Nephron (organoid): ENCODE measurements at regions not wholly inside any gene's neighbourhood (a gene's known extent, or its start where the extent isn't known, plus 50 kb on each side); places are given as distances from the start of the nearest gene placed in this dataset.

ENCODE experiments used
- H3K27ac Mint-ChIP-seq, 3 experiments: 2 replicates each; pipeline ENCODE4 v1.8.0; 2020; ENCODE audit warnings: mixed read lengths in 3 of 3, mild to moderate bottlenecking in 2 of 3, moderate library complexity in 1 of 3
- H3K27me3 Mint-ChIP-seq: 2 replicates; pipeline ENCODE4 v1.8.0; 2021; ENCODE audit warnings: low read depth, mild to moderate bottlenecking, moderate library complexity, mixed read lengths
- H3K36me3 Mint-ChIP-seq: 2 replicates; pipeline ENCODE4 v1.8.0; 2020; ENCODE audit warnings: low read depth, mixed read lengths
- H3K4me1 Mint-ChIP-seq: 2 replicates; pipeline ENCODE4 v1.8.0; 2020; ENCODE audit warnings: mixed read lengths
- H3K4me3 Mint-ChIP-seq, 3 experiments: 2 replicates each; pipeline ENCODE4 v1.8.0; 2020; ENCODE audit warnings: mild to moderate bottlenecking in 3 of 3, mixed read lengths in 3 of 3, moderate library complexity in 2 of 3
- H3K9me3 Mint-ChIP-seq: 2 replicates; pipeline ENCODE4 v1.8.0; 2020; ENCODE audit warnings: mixed read lengths
- CTCF ChIP-seq, 3 experiments: fragments of 200-600 bp; sonication (generic); IDR thresholded peaks; one replicate each; pipeline ENCODE4 v1.5.0; 2021; ENCODE audit warnings: antibody characterized with exemption in 3 of 3; ENCODE audit not compliant: unreplicated experiment in 3 of 3

GRCh38 chr9:115313545-115313944 lies 195.6 kb upstream of the TNC start:
- Mint-ChIP-seq H3K4me3 (no peak overlapping the region), H3K27me3 (no peaks in the 10 kb centered on the region), H3K36me3 (peaks cover 4% of the 10 kb centered on the region), H3K4me1 (no peaks in the 10 kb centered on the region), H3K27ac (no peak overlapping the region), H3K9me3 (peaks cover 34% of the 10 kb centered on the region)
- TF ChIP-seq CTCF (IDR thresholded peaks at IDR 0.05; ENCODE audit: unreplicated experiment in 3 of 3) = no peak

GRCh38 chr9:115326461-115326860 lies 208.5 kb upstream of the TNC start:
- Mint-ChIP-seq H3K27ac (peak overlapping the region; percentile 11 to 76 (median 35)), H3K36me3 (no peaks in the 10 kb centered on the region), H3K4me1 (peaks cover 13% of the 10 kb centered on the region), H3K9me3 (peaks cover 3% of the 10 kb centered on the region), H3K4me3 (no peak overlapping the region), H3K27me3 (no peaks in the 10 kb centered on the region)
- no peak for TF ChIP-seq CTCF (IDR thresholded peaks at IDR 0.05; ENCODE audit: unreplicated experiment in 3 of 3)

DNA sequence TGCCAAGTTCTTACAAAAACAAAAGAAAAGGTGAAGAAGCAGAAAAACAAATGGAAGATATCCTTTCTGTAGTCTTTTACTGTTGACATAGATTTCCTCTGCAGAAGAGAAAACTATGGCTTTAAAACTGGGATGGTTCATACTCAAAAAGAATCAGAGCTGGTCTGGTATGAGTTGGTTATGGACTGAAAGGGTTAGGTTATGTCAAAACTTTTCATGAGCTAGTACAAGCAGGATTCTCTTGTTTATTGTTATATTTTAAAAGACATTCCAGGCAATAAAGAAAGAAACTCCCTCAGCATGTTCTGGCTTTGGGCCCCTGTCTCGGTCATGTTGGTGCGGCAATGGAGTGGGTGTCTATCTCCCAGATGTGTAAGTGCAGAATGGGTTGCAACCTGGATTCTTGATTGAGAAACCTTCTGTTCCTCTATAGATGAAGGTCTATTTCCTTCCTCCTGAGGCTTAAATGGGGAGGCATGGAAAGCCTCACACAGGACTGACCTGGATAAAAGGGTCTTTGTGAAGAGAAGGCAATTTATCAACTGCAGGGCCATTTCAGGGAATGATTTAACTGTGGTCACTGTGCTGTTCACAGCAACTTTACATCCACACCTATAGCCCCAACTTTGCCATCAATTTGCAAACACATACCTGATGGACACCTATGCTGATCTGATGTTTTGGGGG lies 209.6 kb upstream of the TNC start:
- Mint-ChIP-seq H3K4me1 (peaks cover 13% of the 10 kb centered on the region), H3K4me3 (no peak overlapping the region), H3K36me3 (no peaks in the 10 kb centered on the region), H3K9me3 (peaks cover 3% of the 10 kb centered on the region), H3K27me3 (no peaks in the 10 kb centered on the region), H3K27ac (peak overlapping the region; percentile 8 to 84 (median 73))
- TF ChIP-seq CTCF (IDR thresholded peaks at IDR 0.05; ENCODE audit: unreplicated experiment in 3 of 3) = no peak

GRCh38 chr9:115328228-115328627 lies 210.3 kb upstream of the TNC start:
- H3K9me3 Mint-ChIP-seq = peaks cover 3% of the 10 kb centered on the region
- no peaks in the 10 kb centered on the region for H3K27me3 Mint-ChIP-seq
- no peaks in the 10 kb centered on the region for H3K36me3 Mint-ChIP-seq
- TF ChIP-seq CTCF (IDR thresholded peaks at IDR 0.05; ENCODE audit: unreplicated experiment in 3 of 3) = no peak
- peak overlapping the region; percentile 8 to 84 (median 73) for H3K27ac Mint-ChIP-seq
- peaks cover 13% of the 10 kb centered on the region for H3K4me1 Mint-ChIP-seq
- H3K4me3 Mint-ChIP-seq = no peak overlapping the region

DNA sequence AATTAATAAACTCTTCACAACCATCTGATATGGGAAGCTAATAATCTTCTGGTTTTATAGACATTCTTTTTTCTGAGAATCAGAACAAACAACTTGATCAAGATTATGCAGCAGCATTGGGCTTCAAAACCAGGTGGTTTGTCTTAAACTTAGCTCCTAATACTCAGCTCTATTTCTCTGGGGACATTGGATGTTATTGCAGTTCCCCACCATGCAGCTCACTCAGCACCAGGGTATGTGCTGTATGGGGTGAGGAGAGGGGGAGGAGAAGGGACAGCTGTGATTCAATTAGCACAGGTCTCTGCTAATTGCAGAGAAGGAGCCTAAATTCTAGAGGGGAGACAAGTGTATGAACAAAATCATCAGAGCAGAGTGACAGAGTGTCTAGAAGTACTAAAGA lies 210.7 kb upstream of the TNC start:
- Mint-ChIP-seq H3K27ac (peak overlapping the region; percentile 8 to 68 (median 39)), H3K4me1 (peaks cover 13% of the 10 kb centered on the region), H3K27me3 (no peaks in the 10 kb centered on the region), H3K4me3 (no peak overlapping the region), H3K36me3 (no peaks in the 10 kb centered on the region), H3K9me3 (no peaks in the 10 kb centered on the region)
- no peak for TF ChIP-seq CTCF (IDR thresholded peaks at IDR 0.05; ENCODE audit: unreplicated experiment in 3 of 3)
